ENCODE measurements at regions not wholly inside any gene's neighbourhood (a gene's known extent, or its start where the extent isn't known, plus 50 kb on each side); places are given as distances from the start of the nearest gene placed in this dataset.

DNA sequence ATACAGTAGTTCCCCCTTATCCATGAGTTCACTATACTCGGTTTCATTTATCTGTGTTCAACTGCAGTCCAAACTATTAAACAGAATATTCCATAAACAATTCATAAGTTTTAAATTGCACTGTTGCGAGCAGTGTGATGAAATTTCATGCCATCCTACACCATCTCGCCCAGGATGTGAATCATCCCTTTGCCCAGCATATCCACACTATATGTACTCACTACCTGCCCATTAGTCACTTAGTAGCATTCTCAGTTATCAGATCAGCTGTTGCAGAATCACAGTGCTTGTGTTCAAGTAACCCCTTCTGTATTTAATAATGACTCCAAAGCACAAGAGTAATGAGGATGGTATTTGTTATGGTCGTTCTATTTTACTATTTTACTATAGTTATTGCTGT, 51.5 kb downstream of the SHOC1 start:
- Histone ChIP-seq H3K23ac (ENCODE audit: insufficient read length, low read depth, low read length) (no peak overlapping the region), H3K4me1 (ENCODE audit: insufficient read depth, low read length) (no peaks in the 10 kb centered on the region), H2BK12ac (ENCODE audit: insufficient read length, low read depth, low read length) (no peak overlapping the region), H2AFZ (ENCODE audit: low read length) (no peak overlapping the region), H4K8ac (replicated peaks; ENCODE audit: insufficient read length, low read depth, low read length) (no peak overlapping the region), H2BK15ac (ENCODE audit: low read depth, low read length) (no peak overlapping the region), H3K27me3 (ENCODE audit: insufficient read depth, low read length) (no peaks in the 10 kb centered on the region), H3K4ac (ENCODE audit: low read depth, low read length) (no peak overlapping the region), H2BK120ac (ENCODE audit: low read depth, low read length, poor library complexity, severe bottlenecking) (no peak overlapping the region), H3K23me2 (ENCODE audit: insufficient read length, low read depth, low read length, poor library complexity, severe bottlenecking) (no peaks in the 10 kb centered on the region), H2AK5ac (ENCODE audit: insufficient read length, low read length) (no peak overlapping the region), H3K18ac (ENCODE audit: insufficient read length, low read depth, low read length) (no peak overlapping the region), H3K79me2 (ENCODE audit: insufficient read depth, low read length) (no peaks in the 10 kb centered on the region), H2BK5ac (ENCODE audit: insufficient read length, low read length) (no peak overlapping the region), H3K56ac (ENCODE audit: insufficient read length, low read depth, low read length) (no peak overlapping the region), H2BK20ac (ENCODE audit: low read depth, low read length, poor library complexity, severe bottlenecking) (no peak overlapping the region), H3K14ac (ENCODE audit: insufficient read depth, low read length) (no peak overlapping the region), H3K9ac (ENCODE audit: extremely low read depth, insufficient read length, low read length) (no peak overlapping the region), H4K5ac (ENCODE audit: insufficient read length, low read depth, low read length) (no peak overlapping the region), H3K27ac (ENCODE audit: insufficient read length, low read depth, low read length) (no peak overlapping the region), H3K4me2 (ENCODE audit: insufficient read depth, insufficient read length, low read length) (no peak overlapping the region), H4K91ac (ENCODE audit: insufficient read length, low read depth, low read length) (no peak overlapping the region), H4K20me1 (ENCODE audit: control insufficient read depth, insufficient read depth, insufficient read length) (no peaks in the 10 kb centered on the region), H3T11ph (ENCODE audit: low read length) (no peak overlapping the region), H3K9me3 (ENCODE audit: control insufficient read depth, low read depth, low read length) (no peaks in the 10 kb centered on the region), H3K79me1 (ENCODE audit: insufficient read depth, low read depth, low read length, poor library complexity, severe bottlenecking) (no peaks in the 10 kb centered on the region)
- no peak for DNase-seq
- Mint-ChIP-seq H3K36me3 (ENCODE audit: insufficient read depth in 1 of 3, low read depth in 3 of 3) (no peaks in the 10 kb centered on the region), H3K4me1 (no peaks in the 10 kb centered on the region), H3K27ac (no peak overlapping the region), H3K4me3 (no peak overlapping the region), H3K27me3 (ENCODE audit: low read depth) (no peaks in the 10 kb centered on the region), H3K9me3 (no peaks in the 10 kb centered on the region)
- TF ChIP-seq, protein P1, sequence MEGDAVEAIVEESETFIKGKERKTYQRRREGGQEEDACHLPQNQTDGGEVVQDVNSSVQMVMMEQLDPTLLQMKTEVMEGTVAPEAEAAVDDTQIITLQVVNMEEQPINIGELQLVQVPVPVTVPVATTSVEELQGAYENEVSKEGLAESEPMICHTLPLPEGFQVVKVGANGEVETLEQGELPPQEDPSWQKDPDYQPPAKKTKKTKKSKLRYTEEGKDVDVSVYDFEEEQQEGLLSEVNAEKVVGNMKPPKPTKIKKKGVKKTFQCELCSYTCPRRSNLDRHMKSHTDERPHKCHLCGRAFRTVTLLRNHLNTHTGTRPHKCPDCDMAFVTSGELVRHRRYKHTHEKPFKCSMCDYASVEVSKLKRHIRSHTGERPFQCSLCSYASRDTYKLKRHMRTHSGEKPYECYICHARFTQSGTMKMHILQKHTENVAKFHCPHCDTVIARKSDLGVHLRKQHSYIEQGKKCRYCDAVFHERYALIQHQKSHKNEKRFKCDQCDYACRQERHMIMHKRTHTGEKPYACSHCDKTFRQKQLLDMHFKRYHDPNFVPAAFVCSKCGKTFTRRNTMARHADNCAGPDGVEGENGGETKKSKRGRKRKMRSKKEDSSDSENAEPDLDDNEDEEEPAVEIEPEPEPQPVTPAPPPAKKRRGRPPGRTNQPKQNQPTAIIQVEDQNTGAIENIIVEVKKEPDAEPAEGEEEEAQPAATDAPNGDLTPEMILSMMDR (conservative IDR thresholded peaks at IDR 0.05): no peak
- WGBS (ENCODE audit: extremely low coverage, insufficient read length, low lambda C conversion rate): no CpG with 5 or more reads among the region's 4 CpGs

All from H9 (cell line).